ENCODE measurements at regions not wholly inside any gene's neighbourhood (a gene's known extent, or its start where the extent isn't known, plus 50 kb on each side); places are given as distances from the start of the nearest gene placed in this dataset.

GRCh38 chr9:13621872-13622564 is 342.5 kb upstream of the MPDZ start:
- no peak overlapping the region for H3K27ac ChIP-seq
- H3K9ac ChIP-seq: no peak overlapping the region

GRCh38 chr9:13616491-13617035 is 337.1 kb upstream of the MPDZ start:
- no peak overlapping the region for H3K9ac ChIP-seq
- no peak overlapping the region for H3K4me2 ChIP-seq
- no peak overlapping the region for H3K27ac ChIP-seq
- H2AFZ ChIP-seq (ENCODE audit: low read depth): no peak overlapping the region
- no peak overlapping the region for H3K4me3 ChIP-seq (IDR thresholded peaks at IDR 0.05; ENCODE audit: insufficient read depth, low read depth, low read length)
- no peaks in the 10 kb centered on the region for H3K27me3 ChIP-seq (ENCODE audit: insufficient read depth, low read depth)
- H3K79me2 ChIP-seq (ENCODE audit: insufficient read depth, low read depth): no peaks in the 10 kb centered on the region
- H4K20me1 ChIP-seq (ENCODE audit: insufficient read depth): no peaks in the 10 kb centered on the region
- no peaks in the 10 kb centered on the region for H3K4me1 ChIP-seq (ENCODE audit: low read depth, poor library complexity, severe bottlenecking)
- H3K36me3 ChIP-seq (ENCODE audit: insufficient read depth): no peaks in the 10 kb centered on the region
- no peak for TF ChIP-seq CTCF (conservative IDR thresholded peaks at IDR 0.05; ENCODE audit: low read depth, low read length)

More at GRCh38 chr9:13621872-13622564, 342.5 kb upstream of the MPDZ start:
- Histone ChIP-seq H2AFZ (ENCODE audit: low read depth) (no peak overlapping the region), H4K20me1 (ENCODE audit: insufficient read depth) (no peaks in the 10 kb centered on the region), H3K4me2 (no peak overlapping the region), H3K27me3 (ENCODE audit: insufficient read depth, low read depth) (no peaks in the 10 kb centered on the region), H3K79me2 (ENCODE audit: insufficient read depth, low read depth) (no peaks in the 10 kb centered on the region), H3K4me1 (ENCODE audit: low read depth, poor library complexity, severe bottlenecking) (no peaks in the 10 kb centered on the region), H3K36me3 (ENCODE audit: insufficient read depth) (no peaks in the 10 kb centered on the region), H3K4me3 (IDR thresholded peaks at IDR 0.05; ENCODE audit: insufficient read depth, low read depth, low read length) (no peak overlapping the region)
- no peak for TF ChIP-seq CTCF (conservative IDR thresholded peaks at IDR 0.05; ENCODE audit: low read depth, low read length)

GRCh38 chr9:13615660-13616490 is 336.4 kb upstream of the MPDZ start:
- H3K4me1 ChIP-seq (ENCODE audit: low read depth, poor library complexity, severe bottlenecking): no peaks in the 10 kb centered on the region
- no peak for TF ChIP-seq CTCF (conservative IDR thresholded peaks at IDR 0.05; ENCODE audit: low read depth, low read length)
- H2AFZ ChIP-seq (ENCODE audit: low read depth): no peak overlapping the region
- no peaks in the 10 kb centered on the region for H3K36me3 ChIP-seq (ENCODE audit: insufficient read depth)
- H3K27me3 ChIP-seq (ENCODE audit: insufficient read depth, low read depth): no peaks in the 10 kb centered on the region
- H3K79me2 ChIP-seq (ENCODE audit: insufficient read depth, low read depth): no peaks in the 10 kb centered on the region
- no peaks in the 10 kb centered on the region for H4K20me1 ChIP-seq (ENCODE audit: insufficient read depth)
- H3K9ac ChIP-seq: no peak overlapping the region
- H3K27ac ChIP-seq: no peak overlapping the region
- H3K4me3 ChIP-seq (IDR thresholded peaks at IDR 0.05; ENCODE audit: insufficient read depth, low read depth, low read length): no peak overlapping the region
- no peak overlapping the region for H3K4me2 ChIP-seq

DNA sequence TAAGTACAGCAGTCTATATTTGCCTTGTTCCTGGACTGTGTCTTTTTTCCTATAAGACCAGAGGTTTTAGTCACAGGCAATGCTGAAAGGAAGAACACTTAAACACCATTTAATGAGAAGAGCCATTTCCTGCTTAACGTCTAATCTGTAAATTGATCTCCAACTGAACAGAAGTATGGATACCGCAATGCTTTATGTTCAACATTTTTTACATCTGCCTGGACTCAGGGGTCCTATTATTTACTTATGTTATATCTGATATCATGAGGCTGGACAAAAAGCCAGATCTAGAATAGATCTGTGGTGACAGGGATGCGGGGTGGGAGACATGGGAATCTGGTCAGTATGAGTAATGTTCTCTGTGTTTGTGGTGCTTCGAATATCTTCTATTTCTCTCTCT is 334.6 kb upstream of the MPDZ start:
- H3K36me3 ChIP-seq (ENCODE audit: insufficient read depth): no peaks in the 10 kb centered on the region
- no peaks in the 10 kb centered on the region for H4K20me1 ChIP-seq (ENCODE audit: insufficient read depth)
- H2AFZ ChIP-seq (ENCODE audit: low read depth): no peak overlapping the region
- no peak overlapping the region for H3K27ac ChIP-seq
- H3K9ac ChIP-seq: no peak overlapping the region
- no peak for TF ChIP-seq CTCF (conservative IDR thresholded peaks at IDR 0.05; ENCODE audit: low read depth, low read length)
- H3K4me3 ChIP-seq (IDR thresholded peaks at IDR 0.05; ENCODE audit: insufficient read depth, low read depth, low read length): no peak overlapping the region
- no peaks in the 10 kb centered on the region for H3K79me2 ChIP-seq (ENCODE audit: insufficient read depth, low read depth)
- no peak overlapping the region for H3K4me2 ChIP-seq
- H3K27me3 ChIP-seq (ENCODE audit: insufficient read depth, low read depth): no peaks in the 10 kb centered on the region
- H3K4me1 ChIP-seq (ENCODE audit: low read depth, poor library complexity, severe bottlenecking): no peaks in the 10 kb centered on the region

Data from KMS-11 (cell line).